ENCODE measurements at regions not wholly inside any gene's neighbourhood (a gene's known extent, or its start where the extent isn't known, plus 50 kb on each side); places are given as distances from the start of the nearest gene placed in this dataset.

- no peak for TF ChIP-seq CTCF (IDR thresholded peaks at IDR 0.05; ENCODE audit: control extremely low read depth, extremely low read depth, low read depth, missing control alignments)
- no peak for DNase-seq (ENCODE audit: extremely low spot score)
- CTCF ChIA-PET = interaction anchor here (0.9 kb wide), 1 partner anchor 598 kb away, joined by 3 read pairs; no protein-coding TSS in a partner anchor
- POLR2A ChIA-PET = no interaction called here
These were observed 76.8 kb upstream of the ALDH1L1 start for GRCh38 chr3:126257174-126257573.

DNA sequence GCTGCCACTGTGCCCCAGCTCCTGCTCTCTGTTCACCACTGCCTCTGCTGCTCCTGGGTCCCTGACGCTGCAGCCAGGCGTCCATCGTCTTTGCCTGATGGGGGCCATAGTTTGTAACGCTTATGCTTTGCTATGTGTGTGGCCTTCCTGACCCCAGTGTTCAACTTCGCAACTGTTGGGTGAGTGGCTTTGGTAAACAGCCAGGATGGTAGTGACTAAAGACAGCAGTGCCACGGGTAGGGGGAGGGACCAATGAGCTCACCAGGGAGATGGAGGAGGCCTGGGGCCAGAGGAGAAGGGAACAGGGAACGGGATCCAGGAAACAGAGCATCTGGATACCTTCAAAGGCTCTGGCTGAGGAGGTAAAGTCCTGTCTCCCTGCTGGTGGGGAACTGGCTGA is 75.9 kb upstream of the ALDH1L1 start:
- ChIA-PET CTCF (no interaction called here), POLR2A (no interaction called here)
- DNase-seq (ENCODE audit: extremely low spot score) = no peak
- no peak for TF ChIP-seq CTCF (IDR thresholded peaks at IDR 0.05; ENCODE audit: control extremely low read depth, extremely low read depth, low read depth, missing control alignments)

- TF ChIP-seq CTCF (IDR thresholded peaks at IDR 0.05; ENCODE audit: control extremely low read depth, extremely low read depth, low read depth, missing control alignments) = no peak
- CTCF ChIA-PET = interaction anchor here (1.4 kb wide), 1 partner anchor 12 kb away, joined by 3 read pairs; no protein-coding TSS in a partner anchor
These were observed 72.7 kb upstream of the ALDH1L1 start for GRCh38 chr3:126253072-126253471.

GRCh38 chr3:126252373-126252772 is 72.0 kb upstream of the ALDH1L1 start:
- TF ChIP-seq CTCF (IDR thresholded peaks at IDR 0.05; ENCODE audit: control extremely low read depth, extremely low read depth, low read depth, missing control alignments) = no peak
- CTCF ChIA-PET = interaction anchor here (1.4 kb wide), 1 partner anchor 12 kb away, joined by 3 read pairs; no protein-coding TSS in a partner anchor
- POLR2A ChIA-PET = no interaction called here
- no peak for DNase-seq (ENCODE audit: extremely low spot score)

More at GRCh38 chr3:126253072-126253471, 72.7 kb upstream of the ALDH1L1 start:
- POLR2A ChIA-PET = no interaction called here
- DNase-seq (ENCODE audit: extremely low spot score) = no peak

GRCh38 chr3:126245811-126246727 is 65.7 kb upstream of the ALDH1L1 start:
- ChIA-PET POLR2A (no interaction called here), CTCF (no interaction called here)
- DNase-seq (ENCODE audit: extremely low spot score) = peak; percentile 25
- TF ChIP-seq CTCF (IDR thresholded peaks at IDR 0.05; ENCODE audit: control extremely low read depth, extremely low read depth, low read depth, missing control alignments) = peak; percentile 40

Measured in GM10248 (cell line).